DMS153 (cell line): ENCODE measurements at regions not wholly inside any gene's neighbourhood (a gene's known extent, or its start where the extent isn't known, plus 50 kb on each side); places are given as distances from the start of the nearest gene placed in this dataset.

ENCODE experiments used
- DNase-seq: peaks from one replicate; lab custom pipeline; 2025; lab: John Stamatoyannopoulos, UW

GRCh38 chr20:61002090-61002489 lies 250.0 kb upstream of the CDH4 start:
- DNase-seq, result no peak

- no peak for DNase-seq
Observed at GRCh38 chr20:61014491-61014890, 237.6 kb upstream of the CDH4 start.

DNA sequence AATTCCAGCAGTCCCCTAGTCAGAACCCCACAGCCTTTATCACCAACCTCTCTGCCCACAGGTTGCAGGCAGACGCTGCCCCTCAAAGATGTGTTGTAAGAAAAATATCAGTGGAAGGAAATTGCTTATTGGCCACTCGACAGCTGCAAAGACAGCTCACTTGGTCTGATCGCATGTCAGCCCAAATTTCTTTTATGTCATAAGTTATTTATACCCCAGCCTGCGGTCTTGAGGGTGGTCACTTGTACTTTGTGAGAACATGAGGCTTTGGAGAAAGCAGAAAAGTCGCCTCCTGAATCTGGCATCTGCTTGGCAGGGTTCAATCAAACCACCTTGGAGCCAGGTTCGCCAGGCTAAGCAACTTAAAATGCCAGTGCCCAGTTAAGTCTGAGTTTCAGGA lies 236.5 kb upstream of the CDH4 start:
- no peak for DNase-seq

GRCh38 chr20:61019322-61019721 lies 232.7 kb upstream of the CDH4 start:
- DNase-seq, result no peak

DNA sequence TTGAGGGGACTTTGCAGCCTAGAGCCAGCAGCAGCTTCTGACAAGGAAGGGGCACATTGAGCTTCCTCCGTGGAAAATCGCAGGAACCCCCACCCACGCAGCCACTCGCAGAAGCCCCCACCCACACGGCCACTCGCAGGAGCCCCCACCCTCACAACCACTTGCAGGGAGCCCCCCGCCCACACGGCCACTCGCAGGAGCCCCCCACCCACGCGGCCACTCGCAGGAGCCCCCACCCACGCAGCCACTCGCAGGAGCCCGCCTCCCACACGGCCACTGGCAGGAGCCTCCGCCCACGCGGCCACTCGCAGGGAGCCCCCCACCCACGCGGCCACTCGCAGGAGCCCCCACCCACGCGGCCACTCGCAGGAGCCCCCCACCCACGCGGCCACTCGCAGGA lies 228.4 kb upstream of the CDH4 start:
- DNase-seq, result no peak

DNA sequence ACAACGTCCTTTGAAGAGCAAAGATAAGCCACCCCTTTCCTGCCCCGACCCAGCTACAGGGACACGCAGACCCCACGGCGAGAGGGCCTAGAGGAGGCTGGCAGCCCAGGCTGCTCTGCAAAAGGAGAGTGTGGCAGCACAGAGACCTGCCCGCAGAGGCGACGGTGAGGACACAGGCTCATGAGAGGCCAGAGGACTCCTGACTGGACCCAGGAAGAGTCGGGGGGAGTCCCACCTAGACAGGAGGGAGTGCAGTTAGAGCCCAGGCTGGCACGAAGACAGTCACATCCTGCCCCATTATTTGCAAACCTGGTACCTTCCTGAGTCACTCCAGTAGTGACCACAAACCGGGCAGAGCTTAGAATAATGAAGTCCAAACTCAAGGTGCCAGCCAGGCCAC lies 227.7 kb upstream of the CDH4 start:
- DNase-seq, result no peak

- DNase-seq, result no peak
Observed at GRCh38 chr20:61025536-61025935, 226.5 kb upstream of the CDH4 start.

- DNase-seq, result no peak
Observed at GRCh38 chr20:61026173-61026572, 225.9 kb upstream of the CDH4 start.

GRCh38 chr20:61026731-61027130 lies 225.3 kb upstream of the CDH4 start:
- DNase-seq, result no peak

- DNase-seq, result no peak
Observed at GRCh38 chr20:61027218-61027617, 224.8 kb upstream of the CDH4 start.

- DNase-seq, result no peak
Observed at GRCh38 chr20:61030130-61030529, 221.9 kb upstream of the CDH4 start.

GRCh38 chr20:61031101-61031830 lies 220.8 kb upstream of the CDH4 start:
- DNase-seq, result no peak

DNA sequence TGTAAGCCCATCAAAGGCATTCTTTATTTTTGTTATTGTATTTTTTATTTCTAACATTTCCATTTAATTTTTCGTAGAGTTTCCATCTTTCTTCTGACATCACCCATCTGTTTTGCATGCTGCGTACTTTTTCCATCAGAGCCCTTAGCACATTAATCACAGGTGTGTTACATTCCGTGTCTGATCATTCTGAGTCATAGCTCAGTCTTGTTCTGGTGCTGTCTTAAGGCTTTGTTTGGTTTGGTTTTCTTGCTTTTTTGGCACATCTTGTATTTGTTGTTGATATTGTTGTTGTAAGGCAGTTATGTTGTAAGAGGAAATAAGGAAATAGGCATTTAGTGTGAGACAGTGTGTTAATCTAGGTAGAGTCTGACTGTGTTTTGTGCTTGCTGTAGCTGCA lies 214.6 kb upstream of the CDH4 start:
- DNase-seq, result no peak

DNA sequence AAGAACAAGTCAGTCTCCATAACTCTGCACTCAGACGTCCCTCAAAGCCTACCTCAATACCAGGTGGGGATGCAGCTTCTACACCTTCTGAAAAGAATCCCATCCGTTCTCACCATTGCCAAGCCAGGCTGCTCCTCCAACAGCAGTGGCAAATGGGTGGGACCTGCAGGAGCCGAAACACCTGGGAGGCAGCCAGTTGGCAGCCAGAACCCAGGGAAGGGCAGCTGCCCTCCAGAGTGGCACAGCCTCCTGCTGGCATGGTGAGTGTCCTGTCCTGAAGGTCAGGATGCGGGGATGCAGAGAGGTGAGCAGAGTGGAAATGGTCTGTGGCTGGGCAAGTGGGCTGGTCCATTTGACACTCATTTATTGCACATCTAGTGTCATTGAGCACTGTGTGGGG lies 210.6 kb upstream of the CDH4 start:
- no peak for DNase-seq

GRCh38 chr20:61042506-61043385 lies 209.3 kb upstream of the CDH4 start:
- no peak for DNase-seq

DNA sequence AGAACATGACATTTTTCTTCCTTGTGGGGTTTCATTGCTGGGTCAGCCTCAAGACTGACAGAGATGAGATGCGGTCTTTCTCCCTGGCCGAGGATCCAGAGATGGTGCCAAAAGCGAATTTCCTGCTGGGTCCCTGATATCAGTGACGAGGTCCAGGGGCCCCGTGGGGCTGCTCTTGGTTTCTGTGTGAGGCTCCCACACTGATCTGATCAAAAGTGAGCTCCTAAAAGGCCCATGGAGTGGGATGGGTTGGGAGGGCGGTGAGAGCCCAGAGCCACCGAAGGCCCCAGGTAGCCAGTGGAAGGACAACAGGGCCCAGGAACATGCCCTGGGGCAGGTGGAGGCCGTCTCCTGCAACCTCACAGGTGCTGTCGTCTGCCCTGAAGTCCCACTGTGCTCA lies 208.4 kb upstream of the CDH4 start:
- no peak for DNase-seq

GRCh38 chr20:61044499-61044898 lies 207.6 kb upstream of the CDH4 start:
- no peak for DNase-seq

DNA sequence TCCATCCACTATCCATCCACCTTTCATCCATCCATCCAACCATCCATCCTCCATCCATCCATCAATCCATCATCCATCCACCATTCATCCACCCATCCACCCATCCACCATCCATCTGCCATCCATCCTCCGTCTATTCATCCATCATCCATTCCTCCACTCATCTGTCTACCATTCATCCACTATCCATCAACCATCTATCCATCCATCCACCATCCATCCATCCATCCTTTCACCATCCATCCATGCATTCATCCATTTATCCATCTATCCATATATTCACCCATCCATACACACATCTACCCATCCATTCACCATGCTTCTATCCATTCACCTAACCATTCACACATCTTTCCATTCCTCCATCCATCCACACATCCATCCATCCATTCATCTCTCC lies 207.0 kb upstream of the CDH4 start:
- DNase-seq, result no peak

DNA sequence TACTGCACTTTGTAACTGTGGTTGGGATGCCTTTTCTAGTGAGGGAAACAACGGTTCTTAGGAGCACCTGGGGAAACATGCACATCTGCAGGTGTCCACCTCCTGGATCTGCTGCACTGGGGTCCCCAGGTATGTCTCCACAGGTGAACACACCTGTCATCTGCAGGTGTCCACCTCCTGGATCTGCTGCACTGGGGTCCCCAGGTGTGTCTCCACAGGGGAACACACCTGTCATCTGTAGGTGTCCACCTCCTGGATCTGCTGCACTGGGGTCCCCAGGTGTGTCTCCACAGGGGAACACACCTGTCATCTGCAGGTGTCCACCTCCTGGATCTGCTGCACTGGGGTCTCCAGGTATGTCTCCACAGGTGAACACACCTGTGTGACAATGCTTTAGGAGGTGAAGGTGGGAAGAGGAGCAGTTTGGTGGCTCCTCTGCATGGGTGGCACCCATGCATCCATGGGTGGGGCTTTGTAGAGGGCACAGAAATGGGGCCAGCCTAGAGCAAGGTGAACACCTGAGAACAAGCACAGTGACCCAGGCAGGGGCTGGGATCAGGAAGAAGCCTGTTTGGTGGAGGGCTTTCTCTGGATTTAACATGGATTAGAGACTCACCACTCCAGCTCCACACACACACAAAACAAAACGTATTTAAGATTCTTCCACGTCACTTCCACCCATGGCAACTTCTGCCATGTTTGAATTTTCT lies 206.0 kb upstream of the CDH4 start:
- no peak for DNase-seq

DNA sequence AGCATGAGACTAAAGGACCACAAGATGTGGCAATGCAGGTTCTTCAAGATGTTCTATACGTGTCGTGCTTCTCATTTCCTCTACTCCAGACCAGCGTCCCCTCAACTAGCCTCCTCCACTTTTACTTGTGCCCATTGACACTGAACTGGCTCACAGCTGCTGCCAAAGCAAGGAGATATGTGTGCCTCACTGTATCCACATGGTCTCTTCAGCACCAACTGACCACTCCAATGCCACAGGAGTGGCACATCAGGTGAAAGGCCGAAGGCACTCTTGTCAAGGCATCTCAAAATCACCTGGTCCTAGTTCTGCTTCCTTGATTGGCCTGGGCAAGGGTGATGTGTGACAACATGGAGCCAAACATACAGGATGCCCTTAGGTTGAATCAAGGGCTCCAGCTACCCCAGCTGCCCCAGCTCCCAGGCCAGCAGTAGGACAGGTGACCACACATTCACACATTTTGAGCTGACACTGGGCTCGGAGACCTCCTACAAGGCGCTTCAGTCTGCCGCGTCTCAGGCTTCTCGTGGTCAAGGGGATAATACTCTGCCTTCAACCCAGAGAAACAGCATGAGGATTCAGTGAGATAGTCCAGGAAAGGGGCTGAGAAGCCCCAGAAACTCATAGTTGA lies 205.2 kb upstream of the CDH4 start:
- no peak for DNase-seq

DNA sequence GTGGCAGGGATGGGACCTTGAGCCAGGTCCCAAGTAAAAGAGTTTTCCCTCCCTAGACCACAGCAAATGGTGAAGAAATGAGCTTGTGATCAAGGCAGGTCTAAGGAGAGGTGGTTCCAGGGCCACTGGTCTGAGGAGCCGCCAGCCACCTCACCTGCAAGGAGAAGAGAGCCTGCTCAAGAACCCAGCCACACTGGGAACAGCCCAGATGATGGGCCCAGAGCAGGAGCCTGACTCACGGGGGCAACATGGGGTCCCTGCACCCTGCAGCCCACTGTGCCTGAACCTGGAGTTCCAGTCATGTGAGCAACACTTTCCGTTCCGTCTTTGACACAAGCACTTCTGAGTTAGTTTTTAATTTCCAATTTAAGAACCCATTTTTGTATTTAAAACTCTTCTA lies 204.5 kb upstream of the CDH4 start:
- no peak for DNase-seq

DNA sequence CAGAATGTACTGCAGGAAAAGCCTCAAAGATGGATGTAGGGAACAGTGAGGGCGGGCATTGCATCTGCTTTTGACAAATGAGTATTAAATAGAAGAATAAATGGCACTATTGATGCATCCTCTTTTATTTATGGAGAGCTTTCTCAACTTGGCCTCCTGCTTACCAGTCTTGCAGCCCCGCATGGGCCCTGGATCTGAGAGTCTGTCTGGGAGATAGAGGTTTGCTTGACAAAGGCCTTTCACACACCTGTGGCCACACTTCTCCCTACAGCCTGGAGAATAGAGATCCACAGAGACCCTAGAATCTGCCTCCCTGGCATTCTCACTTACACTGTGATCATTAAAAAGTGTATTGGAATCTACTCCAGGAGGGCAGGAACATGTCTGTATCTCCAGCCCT lies 203.8 kb upstream of the CDH4 start:
- DNase-seq, result no peak
